H9 (cell line): ENCODE measurements at regions not wholly inside any gene's neighbourhood (a gene's known extent, or its start where the extent isn't known, plus 50 kb on each side); places are given as distances from the start of the nearest gene placed in this dataset.

Experiments
- DNase-seq: peaks from one replicate; pipeline ENCODE4 v3.0.0-alpha.2; 2017
- H2AFZ ChIP-seq: one replicate; pipeline ENCODE4 v1.6.1; 2013; ENCODE audit warnings: mild to moderate bottlenecking, low read length, control low read depth, moderate library complexity
- H2AK5ac ChIP-seq: 2 replicates; pipeline ENCODE4 v1.6.1; 2013; ENCODE audit warnings: low read length, control low read depth, mixed read lengths; ENCODE audit not compliant: insufficient read length
- H2BK120ac ChIP-seq: one replicate; pipeline ENCODE4 v1.6.1; 2013; ENCODE audit warnings: low read depth, mild to moderate bottlenecking, low read length, control low read depth, inconsistent platforms; ENCODE audit not compliant: poor library complexity, severe bottlenecking
- H2BK12ac ChIP-seq: 2 replicates; pipeline ENCODE4 v1.6.1; 2013; ENCODE audit warnings: low read length, control low read depth, mixed read lengths, low read depth; ENCODE audit not compliant: insufficient read length
- H2BK15ac ChIP-seq: 2 replicates; pipeline ENCODE4 v1.6.1; 2013; ENCODE audit warnings: low read depth, low read length, control low read depth
- H2BK20ac ChIP-seq: one replicate; pipeline ENCODE4 v1.6.1; 2013; ENCODE audit warnings: low read depth, mild to moderate bottlenecking, low read length, control low read depth, inconsistent platforms; ENCODE audit not compliant: poor library complexity, severe bottlenecking
- H2BK5ac ChIP-seq: 2 replicates; pipeline ENCODE4 v1.6.1; 2013; ENCODE audit warnings: low read length, control low read depth, mixed read lengths; ENCODE audit not compliant: insufficient read length
- H3K14ac ChIP-seq: 2 replicates; pipeline ENCODE4 v1.6.1; 2013; ENCODE audit warnings: low read length, control low read depth; ENCODE audit not compliant: insufficient read depth
- H3K18ac ChIP-seq: 2 replicates; pipeline ENCODE4 v1.6.1; 2013; ENCODE audit warnings: low read depth, mild to moderate bottlenecking, mixed read lengths, low read length, control low read depth; ENCODE audit not compliant: insufficient read length
- H3K23ac ChIP-seq: 2 replicates; pipeline ENCODE4 v1.6.1; 2013; ENCODE audit warnings: low read length, control low read depth, mixed read lengths, low read depth; ENCODE audit not compliant: insufficient read length
- H3K23me2 ChIP-seq: 2 replicates; pipeline ENCODE4 v1.6.1; 2013; ENCODE audit warnings: low read depth, mild to moderate bottlenecking, mixed read lengths, low read length, control low read depth; ENCODE audit not compliant: insufficient read length, poor library complexity, severe bottlenecking
- H3K27ac ChIP-seq: 2 replicates; pipeline ENCODE4 v1.5.1; 2013; ENCODE audit warnings: low read length, control low read depth, mixed read lengths, low read depth; ENCODE audit not compliant: insufficient read length
- H3K27me3 ChIP-seq: 2 replicates; pipeline ENCODE4 v1.6.1; 2013; ENCODE audit warnings: low read length, control low read depth, inconsistent platforms; ENCODE audit not compliant: insufficient read depth
- H3K4ac ChIP-seq: 2 replicates; pipeline ENCODE4 v1.6.1; 2013; ENCODE audit warnings: low read depth, mild to moderate bottlenecking, control low read depth, inconsistent platforms, low read length, moderate library complexity
- H3K4me1 ChIP-seq: 2 replicates; pipeline ENCODE4 v1.6.1; 2013; ENCODE audit warnings: low read length, control low read depth, inconsistent platforms; ENCODE audit not compliant: insufficient read depth
- H3K4me2 ChIP-seq: 2 replicates; pipeline ENCODE4 v1.6.1; 2013; ENCODE audit warnings: low read length, control low read depth, mixed read lengths; ENCODE audit not compliant: insufficient read length, insufficient read depth
- H3K56ac ChIP-seq: 2 replicates; pipeline ENCODE4 v1.6.1; 2013; ENCODE audit warnings: low read depth, mild to moderate bottlenecking, mixed read lengths, low read length, control low read depth; ENCODE audit not compliant: insufficient read length
- H3K79me1 ChIP-seq: 2 replicates; pipeline ENCODE4 v1.6.1; 2013; ENCODE audit warnings: low read depth, mild to moderate bottlenecking, moderate library complexity, low read length, control low read depth, inconsistent platforms; ENCODE audit not compliant: insufficient read depth, poor library complexity, severe bottlenecking
- H3K79me2 ChIP-seq: 2 replicates; pipeline ENCODE4 v1.6.1; 2013; ENCODE audit warnings: low read length, control low read depth, inconsistent platforms; ENCODE audit not compliant: insufficient read depth
- H3K9ac ChIP-seq: 2 replicates; pipeline ENCODE4 v1.6.1; 2013; ENCODE audit warnings: low read length, control low read depth, mixed read lengths; ENCODE audit not compliant: insufficient read length; ENCODE audit errors: extremely low read depth
- H3K9me3 ChIP-seq: one replicate; pipeline ENCODE4 v1.6.1; 2013; ENCODE audit warnings: low read depth, low read length, inconsistent platforms; ENCODE audit not compliant: control insufficient read depth
- H3T11ph ChIP-seq: one replicate; pipeline ENCODE4 v1.6.1; 2013; ENCODE audit warnings: mild to moderate bottlenecking, low read length, control low read depth, inconsistent platforms
- H4K20me1 ChIP-seq: one replicate; pipeline ENCODE4 v1.6.1; 2013; ENCODE audit not compliant: control insufficient read depth, insufficient read length, insufficient read depth
- H4K5ac ChIP-seq: 2 replicates; pipeline ENCODE4 v1.6.1; 2013; ENCODE audit warnings: low read depth, mild to moderate bottlenecking, mixed read lengths, low read length, control low read depth; ENCODE audit not compliant: insufficient read length
- H4K8ac ChIP-seq: replicated peaks from 2 replicates; pipeline ENCODE4 v1.6.1; 2013; ENCODE audit warnings: low read length, control low read depth, mixed read lengths, low read depth; ENCODE audit not compliant: insufficient read length
- H4K91ac ChIP-seq: 2 replicates; pipeline ENCODE4 v1.6.1; 2013; ENCODE audit warnings: low read depth, mild to moderate bottlenecking, moderate library complexity, mixed read lengths, low read length, control low read depth; ENCODE audit not compliant: insufficient read length
- H3K27ac Mint-ChIP-seq, 3 experiments: 2 replicates in 2 of 3; 3 replicates in 1 of 3; pipeline ENCODE4 v1.8.0; 2020 to 2021; ENCODE audit warnings: mixed read lengths in 3 of 3, mild to moderate bottlenecking in 1 of 3, moderate library complexity in 1 of 3
- H3K27me3 Mint-ChIP-seq: 2 replicates; pipeline ENCODE4 v1.8.0; 2021; ENCODE audit warnings: low read depth, mild to moderate bottlenecking, moderate library complexity, mixed read lengths
- H3K36me3 Mint-ChIP-seq, 3 experiments: 2 replicates in 2 of 3; 3 replicates in 1 of 3; pipeline ENCODE4 v1.8.0; 2020 to 2021; ENCODE audit warnings: low read depth in 3 of 3, mixed read lengths in 3 of 3; ENCODE audit not compliant: insufficient read depth in 1 of 3
- H3K4me1 Mint-ChIP-seq, 2 experiments: 2 replicates each; pipeline ENCODE4 v1.8.0; 2020; ENCODE audit warnings: mixed read lengths in 2 of 2
- H3K4me3 Mint-ChIP-seq, 2 experiments: 2 replicates in 1 of 2; 3 replicates in 1 of 2; pipeline ENCODE4 v1.8.0; 2020 to 2021; ENCODE audit warnings: mild to moderate bottlenecking in 2 of 2, mixed read lengths in 2 of 2, moderate library complexity in 1 of 2
- H3K9me3 Mint-ChIP-seq, 2 experiments: 2 replicates in 1 of 2; 3 replicates in 1 of 2; pipeline ENCODE4 v1.8.0; 2020; ENCODE audit warnings: mild to moderate bottlenecking in 2 of 2, mixed read lengths in 2 of 2, moderate library complexity in 1 of 2
- WGBS: extraction: QIAGEN DNeasy Blood & Tissue Kit; methylation state at CpG from one replicate; pipeline ENCODE4 v1.1.7; 2013; ENCODE audit warnings: missing lambda C conversion rate, low lambda C conversion rate, mixed read lengths; ENCODE audit not compliant: insufficient read length; ENCODE audit errors: extremely low coverage; 5-methylcytosine and 5-hydroxymethylcytosine counted together
- TF ChIP-seq, protein P1 (sequence below): fragments of 200-600 bp; sonication (generic); conservative IDR thresholded peaks from 3 replicates; pipeline ENCODE4 v1.8.0; 2021; ENCODE audit warnings: antibody characterized with exemption, mild to moderate bottlenecking

DNA sequence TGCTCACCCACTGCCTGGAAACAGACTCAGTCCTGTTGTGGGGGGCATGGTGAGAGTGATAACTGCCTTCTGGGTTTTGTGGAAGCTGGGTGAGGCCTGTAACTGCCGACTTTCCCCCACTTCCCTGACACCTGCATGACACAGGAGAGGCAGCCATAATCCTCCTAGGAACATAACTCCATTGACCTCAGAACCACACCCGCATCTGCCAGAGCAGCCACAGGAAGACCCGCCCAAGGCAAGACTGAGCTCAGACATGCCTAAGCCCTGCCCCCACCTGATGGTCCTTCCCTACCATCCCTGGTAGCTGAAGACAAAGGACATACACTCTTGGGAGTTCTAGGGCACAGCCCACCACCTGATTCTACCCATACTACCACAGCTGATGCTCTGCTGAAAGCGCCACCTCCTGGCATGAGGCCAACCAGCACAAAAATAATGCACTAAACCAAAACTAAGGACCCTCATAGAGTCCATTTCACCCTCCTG is 326.7 kb downstream of the RBM26 start:
- no peak for DNase-seq
- no peak overlapping the region for H3K27ac ChIP-seq
- no peak overlapping the region for H2AFZ ChIP-seq
- H3K27me3 ChIP-seq, result no peaks in the 10 kb centered on the region
- H3K14ac ChIP-seq, result no peak overlapping the region
- H3K79me1 ChIP-seq, result no peaks in the 10 kb centered on the region
- no peak overlapping the region for H3K23ac ChIP-seq
- H3K9me3 ChIP-seq, result no peaks in the 10 kb centered on the region
- H4K8ac ChIP-seq, result no peak overlapping the region
- Mint-ChIP-seq H3K27me3 (no peaks in the 10 kb centered on the region), H3K36me3 (peaks cover 0 to 15% (median 2%) of the 10 kb centered on the region in 3 experiments; a peak in 2 of 7 replicates), H3K4me3 (no peak overlapping the region), H3K27ac (no peak overlapping the region), H3K9me3 (peaks cover 7 to 19% of the 10 kb centered on the region in 2 experiments; a peak in 4 of 5 replicates), H3K4me1 (no peaks in the 10 kb centered on the region)
- H4K20me1 ChIP-seq, result no peaks in the 10 kb centered on the region
- no peaks in the 10 kb centered on the region for H3K79me2 ChIP-seq
- H3K18ac ChIP-seq, result no peak overlapping the region
- no peak overlapping the region for H2BK15ac ChIP-seq
- no peak overlapping the region for H3K4me2 ChIP-seq
- no peak overlapping the region for H3K4ac ChIP-seq
- no peak overlapping the region for H2BK5ac ChIP-seq
- H3K4me1 ChIP-seq, result no peaks in the 10 kb centered on the region
- H2BK12ac ChIP-seq, result no peak overlapping the region
- H3K23me2 ChIP-seq, result no peaks in the 10 kb centered on the region
- H2BK20ac ChIP-seq, result no peak overlapping the region
- no peak overlapping the region for H4K5ac ChIP-seq
- WGBS, result no CpG with 5 or more reads among the region's 4 CpGs
- no peak overlapping the region for H3K56ac ChIP-seq
- no peak overlapping the region for H4K91ac ChIP-seq
- no peak overlapping the region for H2BK120ac ChIP-seq
- H3T11ph ChIP-seq, result no peak overlapping the region
- no peak overlapping the region for H3K9ac ChIP-seq
- TF ChIP-seq, protein P1, sequence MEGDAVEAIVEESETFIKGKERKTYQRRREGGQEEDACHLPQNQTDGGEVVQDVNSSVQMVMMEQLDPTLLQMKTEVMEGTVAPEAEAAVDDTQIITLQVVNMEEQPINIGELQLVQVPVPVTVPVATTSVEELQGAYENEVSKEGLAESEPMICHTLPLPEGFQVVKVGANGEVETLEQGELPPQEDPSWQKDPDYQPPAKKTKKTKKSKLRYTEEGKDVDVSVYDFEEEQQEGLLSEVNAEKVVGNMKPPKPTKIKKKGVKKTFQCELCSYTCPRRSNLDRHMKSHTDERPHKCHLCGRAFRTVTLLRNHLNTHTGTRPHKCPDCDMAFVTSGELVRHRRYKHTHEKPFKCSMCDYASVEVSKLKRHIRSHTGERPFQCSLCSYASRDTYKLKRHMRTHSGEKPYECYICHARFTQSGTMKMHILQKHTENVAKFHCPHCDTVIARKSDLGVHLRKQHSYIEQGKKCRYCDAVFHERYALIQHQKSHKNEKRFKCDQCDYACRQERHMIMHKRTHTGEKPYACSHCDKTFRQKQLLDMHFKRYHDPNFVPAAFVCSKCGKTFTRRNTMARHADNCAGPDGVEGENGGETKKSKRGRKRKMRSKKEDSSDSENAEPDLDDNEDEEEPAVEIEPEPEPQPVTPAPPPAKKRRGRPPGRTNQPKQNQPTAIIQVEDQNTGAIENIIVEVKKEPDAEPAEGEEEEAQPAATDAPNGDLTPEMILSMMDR, result peak; percentile 31; the same call in 2 of the 3 replicates
- H2AK5ac ChIP-seq, result no peak overlapping the region
